ENCODE measurements at regions not wholly inside any gene's neighbourhood (a gene's known extent, or its start where the extent isn't known, plus 50 kb on each side); places are given as distances from the start of the nearest gene placed in this dataset.

GRCh38 chr5:172587061-172587405, 54.0 kb upstream of the NEURL1B start:
- TF ChIP-seq GATA2 (IDR thresholded peaks at IDR 0.05; ENCODE audit: low read depth, low read length) = no peak
- TF ChIP-seq GATA3 (IDR thresholded peaks at IDR 0.05; ENCODE audit: low read depth, low read length) = no peak

Measured in SH-SY5Y (cell line).